Cardiac muscle cell (in vitro differentiated cells and primary cell): ENCODE measurements at regions not wholly inside any gene's neighbourhood (a gene's known extent, or its start where the extent isn't known, plus 50 kb on each side); places are given as distances from the start of the nearest gene placed in this dataset.

Source experiments
- DNase-seq, 2 donors: peaks; one replicate each; pipeline versions ENCODE4 v3.0.0 to v3.0.0-alpha.2; 2010 to 2017; ENCODE audit warnings: low read depth in 1 of 2, low spot score in 1 of 2
- H3K27ac ChIP-seq: fragments of 200-600 bp; sonication (generic); 2 replicates; pipeline ENCODE4 v1.5.1; 2016
- H3K27me3 ChIP-seq: fragments of 200-600 bp; sonication (generic); 2 replicates; pipeline ENCODE4 v1.6.0; 2016; ENCODE audit warnings: control low read depth
- H3K36me3 ChIP-seq: fragments of 200-600 bp; sonication (generic); 2 replicates; pipeline ENCODE4 v1.5.1; 2016; ENCODE audit warnings: control low read depth
- H3K4me1 ChIP-seq: fragments of 200-600 bp; sonication (generic); 2 replicates; pipeline ENCODE4 v1.8.1; 2017; ENCODE audit warnings: low read depth, mild to moderate bottlenecking, mixed run types
- H3K4me3 ChIP-seq: fragments of 200-600 bp; sonication (generic); 2 replicates; pipeline ENCODE4 v1.5.1; 2016; ENCODE audit warnings: mild to moderate bottlenecking
- H3K9me3 ChIP-seq: fragments of 200-600 bp; sonication (generic); 2 replicates; pipeline ENCODE4 v1.5.1; 2017; ENCODE audit warnings: low read depth, mild to moderate bottlenecking, control low read depth
- CTCF ChIP-seq: IDR thresholded peaks from 2 replicates; pipeline ENCODE4 v1.5.1; 2012; ENCODE audit warnings: low read depth, mild to moderate bottlenecking, low read length

- no peak for TF ChIP-seq CTCF
- no peaks in the 10 kb centered on the region for H3K9me3 ChIP-seq
- DNase-seq, result no peak
- no peak overlapping the region for H3K4me3 ChIP-seq
- H3K36me3 ChIP-seq, result no peaks in the 10 kb centered on the region
- H3K27ac ChIP-seq, result no peak overlapping the region
- H3K27me3 ChIP-seq, result no peaks in the 10 kb centered on the region
- no peaks in the 10 kb centered on the region for H3K4me1 ChIP-seq
These were observed 83.7 kb upstream of the CDH19 start for GRCh38 chr18:66687635-66688034.

- Histone ChIP-seq H3K9me3 (no peaks in the 10 kb centered on the region), H3K27me3 (no peaks in the 10 kb centered on the region), H3K36me3 (no peaks in the 10 kb centered on the region), H3K4me1 (peaks cover 8% of the 10 kb centered on the region), H3K4me3 (no peak overlapping the region), H3K27ac (no peak overlapping the region)
- TF ChIP-seq CTCF, result no peak
- DNase-seq, result peak; percentile 9 to 59
These were observed 79.0 kb upstream of the CDH19 start for GRCh38 chr18:66682855-66683322.

- Histone ChIP-seq H3K27ac (no peak overlapping the region), H3K4me3 (no peak overlapping the region), H3K27me3 (no peaks in the 10 kb centered on the region), H3K9me3 (no peaks in the 10 kb centered on the region), H3K36me3 (no peaks in the 10 kb centered on the region), H3K4me1 (peaks cover 13% of the 10 kb centered on the region)
- DNase-seq, result no peak
- no peak for TF ChIP-seq CTCF
These were observed 72.8 kb upstream of the CDH19 start for GRCh38 chr18:66676699-66677098.

- H3K27me3 ChIP-seq, result no peaks in the 10 kb centered on the region
- H3K36me3 ChIP-seq, result no peaks in the 10 kb centered on the region
- DNase-seq, result no peak
- peaks cover 4% of the 10 kb centered on the region for H3K4me1 ChIP-seq
- H3K27ac ChIP-seq, result peak overlapping the region; percentile 11
- H3K9me3 ChIP-seq, result no peaks in the 10 kb centered on the region
- no peak overlapping the region for H3K4me3 ChIP-seq
- no peak for TF ChIP-seq CTCF
These were observed 70.4 kb upstream of the CDH19 start for GRCh38 chr18:66674286-66674685.

GRCh38 chr18:66668706-66669105 lies 64.8 kb upstream of the CDH19 start:
- H3K27me3 ChIP-seq, result no peaks in the 10 kb centered on the region
- H3K9me3 ChIP-seq, result no peaks in the 10 kb centered on the region
- no peak for DNase-seq
- H3K4me3 ChIP-seq, result no peak overlapping the region
- H3K4me1 ChIP-seq, result no peaks in the 10 kb centered on the region
- TF ChIP-seq CTCF, result no peak
- H3K36me3 ChIP-seq, result no peaks in the 10 kb centered on the region
- no peak overlapping the region for H3K27ac ChIP-seq

GRCh38 chr18:66662632-66663031 lies 58.7 kb upstream of the CDH19 start:
- H3K36me3 ChIP-seq, result no peaks in the 10 kb centered on the region
- no peak for TF ChIP-seq CTCF
- H3K27me3 ChIP-seq, result no peaks in the 10 kb centered on the region
- H3K9me3 ChIP-seq, result no peaks in the 10 kb centered on the region
- no peaks in the 10 kb centered on the region for H3K4me1 ChIP-seq
- DNase-seq, result no peak
- no peak overlapping the region for H3K27ac ChIP-seq
- no peak overlapping the region for H3K4me3 ChIP-seq
